GM12892 (cell line): ENCODE measurements at regions not wholly inside any gene's neighbourhood (a gene's known extent, or its start where the extent isn't known, plus 50 kb on each side); places are given as distances from the start of the nearest gene placed in this dataset.

Source experiments
- POLR2AphosphoS5 ChIP-seq: IDR thresholded peaks from 2 replicates; pipeline ENCODE4 v1.6.1; 2011; ENCODE audit warnings: low read depth, low read length, control low read depth
- TAF1 ChIP-seq: IDR thresholded peaks from 2 replicates; pipeline ENCODE4 v1.6.1; 2011; ENCODE audit warnings: low read depth, mild to moderate bottlenecking, control low read depth, low read length, borderline replicate concordance

GRCh38 chr10:78916227-78916626 lies 152.5 kb upstream of the ZMIZ1 start:
- TF ChIP-seq TAF1: no peak
- no peak for TF ChIP-seq POLR2AphosphoS5
